Esophagus (tissue), 2 donors: ENCODE measurements at regions not wholly inside any gene's neighbourhood (a gene's known extent, or its start where the extent isn't known, plus 50 kb on each side); places are given as distances from the start of the nearest gene placed in this dataset.
"Not testable (repeated sequence)": the region's sequence is repeated elsewhere in the genome, so short reads cannot be mapped to it uniquely, and the experiment has no call there.

ENCODE experiments used
- H3K27ac ChIP-seq, 2 donors: one replicate each; pipeline ENCODE4 v1.5.1; 2013; ENCODE audit warnings: low read depth in 2 of 2, mild to moderate bottlenecking in 2 of 2, inconsistent platforms in 1 of 2, low read length in 1 of 2, moderate library complexity in 1 of 2
- H3K27me3 ChIP-seq, 2 donors: one replicate each; pipeline ENCODE4 v1.6.1; 2013; ENCODE audit warnings: low read length in 2 of 2, control low read depth in 1 of 2, mild to moderate bottlenecking in 1 of 2; ENCODE audit not compliant: insufficient read depth in 2 of 2, control insufficient read depth in 1 of 2
- H3K36me3 ChIP-seq, 2 donors: one replicate each; pipeline ENCODE4 v1.6.1; 2013; ENCODE audit warnings: low read length in 1 of 2; ENCODE audit not compliant: control insufficient read depth in 2 of 2, insufficient read depth in 2 of 2
- H3K4me1 ChIP-seq, 2 donors: one replicate each; pipeline ENCODE4 v1.6.1; 2013; ENCODE audit warnings: low read length in 1 of 2; ENCODE audit not compliant: control insufficient read depth in 2 of 2, insufficient read depth in 2 of 2
- H3K4me3 ChIP-seq, 2 donors: one replicate each; pipeline ENCODE4 v1.5.1; 2013; ENCODE audit warnings: low read length in 2 of 2, mild to moderate bottlenecking in 2 of 2, low read depth in 1 of 2, moderate library complexity in 1 of 2
- H3K9me3 ChIP-seq, 2 donors: one replicate each; pipeline ENCODE4 v1.6.1; 2013; ENCODE audit warnings: mild to moderate bottlenecking in 2 of 2, low read depth in 1 of 2, low read length in 1 of 2, moderate library complexity in 1 of 2; ENCODE audit not compliant: control insufficient read depth in 2 of 2, insufficient read depth in 1 of 2
- WGBS, 2 donors: extraction: QIAGEN DNeasy Blood & Tissue Kit; methylation state at CpG; one replicate each; pipeline ENCODE4 v1.1.7; 2013; 5-methylcytosine and 5-hydroxymethylcytosine counted together
- donor health status: healthy with polysubstance abuse.
- donor health status: Bipolar disorder and iron deficiency.

GRCh38 chr16:72578061-72578460 is 406.1 kb upstream of the PMFBP1 start:
- not testable (repeated sequence) for H3K4me1 ChIP-seq, H3K4me3 ChIP-seq, H3K27me3 ChIP-seq, H3K27ac ChIP-seq, H3K36me3 ChIP-seq, H3K9me3 ChIP-seq
- 96 to 97% methylated on average over 9 of the region's 9 CpGs for WGBS, 2 donors

DNA sequence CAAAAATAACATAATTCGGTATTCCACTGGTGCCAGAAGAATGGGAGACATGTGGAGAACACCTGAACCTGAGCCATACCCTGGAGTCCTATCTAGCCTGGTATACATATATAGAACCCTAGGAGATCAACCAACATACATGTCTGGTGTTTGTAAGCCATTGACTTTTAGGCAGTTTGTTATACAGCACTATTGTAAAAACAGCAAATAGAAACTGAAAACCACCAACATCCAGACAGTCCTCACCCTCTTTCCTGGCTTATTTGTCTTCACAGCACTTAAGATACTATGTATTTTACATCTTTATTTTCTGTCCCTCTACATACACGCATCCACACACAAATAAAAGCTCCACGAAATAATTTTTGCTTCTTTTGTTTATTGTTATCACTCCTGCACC is 404.2 kb upstream of the PMFBP1 start:
- Histone ChIP-seq H3K27me3 (no peaks in the 10 kb centered on the region), H3K4me3 (no peak overlapping the region), H3K27ac (no peak overlapping the region), H3K4me1 (no peaks in the 10 kb centered on the region), H3K9me3 (no peaks in the 10 kb centered on the region), H3K36me3 (no peaks in the 10 kb centered on the region)
- WGBS, 2 donors, result 92 to 96% methylated on average over 3 of the region's 3 CpGs

DNA sequence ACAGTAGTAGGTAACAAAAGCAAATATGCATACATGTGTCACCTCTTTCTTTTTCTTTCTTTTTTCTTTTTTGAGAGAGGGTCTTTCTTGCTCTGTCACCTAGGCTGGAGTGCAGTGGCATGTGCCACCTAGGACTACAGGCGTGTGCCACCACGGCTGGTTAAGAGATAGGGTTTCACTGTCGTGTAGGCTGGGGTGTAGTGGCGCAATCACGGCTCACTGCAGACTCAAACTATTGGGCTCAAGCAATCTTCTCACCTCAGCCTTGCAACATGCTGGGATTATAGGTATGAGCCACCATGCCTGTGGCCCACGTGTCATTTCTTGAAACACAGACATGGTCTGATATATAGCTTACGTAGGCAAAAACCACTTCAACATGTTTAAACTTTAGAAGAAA is 397.7 kb upstream of the PMFBP1 start:
- WGBS, 2 donors, result 95 to 97% methylated on average over 7 of the region's 7 CpGs
- H3K9me3 ChIP-seq, result no peaks in the 10 kb centered on the region
- H3K4me1 ChIP-seq, result no peaks in the 10 kb centered on the region
- H3K36me3 ChIP-seq, result no peaks in the 10 kb centered on the region
- H3K4me3 ChIP-seq, result no peak overlapping the region
- no peak overlapping the region for H3K27ac ChIP-seq
- H3K27me3 ChIP-seq, result no peaks in the 10 kb centered on the region

GRCh38 chr16:72568502-72568901 is 396.5 kb upstream of the PMFBP1 start:
- Histone ChIP-seq H3K27ac (no peak overlapping the region), H3K27me3 (no peaks in the 10 kb centered on the region)
- 34 to 35% methylated on average over 1 of the region's 1 CpG for WGBS, 2 donors

DNA sequence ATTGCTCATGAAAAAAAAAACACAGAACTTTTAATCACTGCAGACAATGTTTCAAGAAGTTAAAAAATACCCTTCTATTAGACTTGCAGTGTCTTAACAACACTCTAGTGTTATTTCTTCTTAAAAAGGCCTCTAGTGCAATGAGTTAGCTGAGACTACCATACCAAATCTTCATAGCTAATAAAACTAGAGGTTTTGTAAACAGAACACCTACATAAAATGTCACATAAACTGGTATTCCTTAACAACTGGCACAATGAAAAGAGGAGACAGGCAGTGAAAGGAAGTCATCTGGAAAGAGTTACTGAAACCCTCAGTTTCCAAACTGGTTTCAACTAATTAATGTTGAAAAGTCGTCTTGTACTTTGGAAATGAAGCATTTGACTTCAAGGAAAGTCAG is 394.2 kb upstream of the PMFBP1 start:
- H3K27ac ChIP-seq, result no peak overlapping the region
- no peaks in the 10 kb centered on the region for H3K36me3 ChIP-seq
- no peaks in the 10 kb centered on the region for H3K27me3 ChIP-seq
- 77 to 80% methylated on average over 1 of the region's 1 CpG for WGBS, 2 donors
- no peaks in the 10 kb centered on the region for H3K9me3 ChIP-seq
- H3K4me3 ChIP-seq, result no peak overlapping the region
- H3K4me1 ChIP-seq, result no peaks in the 10 kb centered on the region

More at GRCh38 chr16:72568502-72568901, 396.5 kb upstream of the PMFBP1 start:
- Histone ChIP-seq H3K4me1 (no peaks in the 10 kb centered on the region), H3K9me3 (no peaks in the 10 kb centered on the region), H3K4me3 (no peak overlapping the region), H3K36me3 (no peaks in the 10 kb centered on the region)

DNA sequence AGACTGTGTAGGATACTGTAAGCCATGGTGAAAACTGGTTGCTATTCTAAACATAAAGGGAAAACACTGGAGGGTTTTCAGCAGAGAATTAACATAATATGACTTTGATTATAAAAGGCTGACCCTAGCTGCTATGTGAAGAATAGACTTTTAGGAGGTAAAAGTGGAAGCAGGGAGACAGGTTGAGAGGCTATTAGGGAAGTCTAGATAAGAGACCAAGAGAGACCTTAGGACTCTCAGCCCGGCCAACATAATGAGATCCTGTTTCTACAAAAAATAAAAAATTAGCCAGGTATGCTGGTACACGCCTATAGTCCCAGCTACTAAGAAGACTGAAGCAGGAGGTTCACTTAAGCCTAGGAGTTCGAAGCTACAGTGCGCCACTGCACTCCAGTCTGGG is 393.2 kb upstream of the PMFBP1 start:
- no peaks in the 10 kb centered on the region for H3K27me3 ChIP-seq
- 85 to 94% methylated on average over 4 of the region's 4 CpGs for whole genome bisulfite sequencing, 2 donors
- H3K27ac ChIP-seq, result no peak overlapping the region
- no peaks in the 10 kb centered on the region for H3K4me1 ChIP-seq
- no peaks in the 10 kb centered on the region for H3K9me3 ChIP-seq
- H3K4me3 ChIP-seq, result no peak overlapping the region
- H3K36me3 ChIP-seq, result no peaks in the 10 kb centered on the region

GRCh38 chr16:72560617-72561016 is 388.7 kb upstream of the PMFBP1 start:
- Histone ChIP-seq H3K27me3 (no peaks in the 10 kb centered on the region), H3K9me3 (no peaks in the 10 kb centered on the region), H3K27ac (no peak overlapping the region), H3K36me3 (no peaks in the 10 kb centered on the region), H3K4me1 (no peaks in the 10 kb centered on the region), H3K4me3 (no peak overlapping the region)
- WGBS, 2 donors, result 42 to 66% methylated on average over 2 of the region's 2 CpGs

GRCh38 chr16:72558501-72558900 is 386.5 kb upstream of the PMFBP1 start:
- H3K27me3 ChIP-seq, result no peaks in the 10 kb centered on the region
- H3K9me3 ChIP-seq, result no peaks in the 10 kb centered on the region
- no peaks in the 10 kb centered on the region for H3K4me1 ChIP-seq
- H3K27ac ChIP-seq, result no peak overlapping the region
- no peaks in the 10 kb centered on the region for H3K36me3 ChIP-seq
- H3K4me3 ChIP-seq, result no peak overlapping the region
- 89 to 91% methylated on average over 5 of the region's 5 CpGs for WGBS, 2 donors

DNA sequence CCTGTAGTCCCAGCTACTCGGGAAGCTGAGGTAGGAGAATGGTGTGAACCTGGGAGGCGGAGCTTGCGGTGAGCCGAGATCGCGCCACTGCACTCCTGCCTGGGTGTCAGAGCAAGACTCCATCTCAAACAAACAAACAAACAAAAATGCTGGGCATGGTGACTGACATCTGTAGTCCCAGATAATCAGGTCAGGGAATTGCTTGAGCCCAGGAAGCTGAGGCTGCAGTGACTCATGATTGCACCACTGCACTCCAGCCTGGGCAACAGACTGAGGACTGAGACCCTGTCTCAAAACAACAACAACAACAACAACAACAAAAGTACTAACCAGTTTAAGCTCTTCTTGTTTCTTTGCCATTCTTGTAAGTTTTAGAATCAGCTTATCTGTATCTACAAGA is 383.0 kb upstream of the PMFBP1 start:
- no peak overlapping the region for H3K27ac ChIP-seq
- H3K9me3 ChIP-seq, result no peaks in the 10 kb centered on the region
- WGBS, 2 donors, result 97 to 100% methylated on average over 6 of the region's 6 CpGs
- H3K27me3 ChIP-seq, result no peaks in the 10 kb centered on the region
- H3K4me3 ChIP-seq, result no peak overlapping the region
- no peaks in the 10 kb centered on the region for H3K4me1 ChIP-seq
- no peaks in the 10 kb centered on the region for H3K36me3 ChIP-seq

DNA sequence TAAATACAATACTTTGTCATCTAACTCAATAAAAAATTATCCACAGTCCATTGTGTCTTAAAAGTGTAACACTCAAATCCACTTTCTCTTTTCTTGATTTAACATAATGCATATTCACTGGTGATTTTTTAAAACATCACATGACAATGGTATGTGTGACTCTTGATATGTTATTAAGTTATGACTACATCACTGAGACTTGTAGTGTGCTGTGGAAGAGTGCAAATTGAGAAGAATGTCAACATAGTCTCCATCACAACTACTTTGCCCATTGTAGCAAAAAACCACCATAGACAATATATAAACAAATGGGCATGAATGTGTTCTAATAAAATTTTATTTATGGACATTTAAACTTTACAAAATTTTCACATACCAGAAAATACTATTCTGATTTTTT is 380.7 kb upstream of the PMFBP1 start:
- Histone ChIP-seq H3K4me1 (no peaks in the 10 kb centered on the region), H3K27me3 (no peaks in the 10 kb centered on the region), H3K36me3 (no peaks in the 10 kb centered on the region), H3K4me3 (no peak overlapping the region), H3K9me3 (no peaks in the 10 kb centered on the region), H3K27ac (no peak overlapping the region)
